Stimulated activated CD8-positive, alpha-beta memory T cell treated with anti-CD3 and anti-CD28 coated beads, Interleukin-4, amount 100 ng/mL, for 1 hour (primary cell): ENCODE measurements at regions not wholly inside any gene's neighbourhood (a gene's known extent, or its start where the extent isn't known, plus 50 kb on each side); places are given as distances from the start of the nearest gene placed in this dataset.

Experiments used
- DNase-seq, 2 donors: peaks; one replicate each; pipeline ENCODE4 v3.0.0-alpha.2; 2020; ENCODE audit warnings: low read depth in 2 of 2, low spot score in 1 of 2

- no peak for DNase-seq
These were observed 69.8 kb upstream of the TMEM33 start for GRCh38 chr4:41865306-41865980.

DNA sequence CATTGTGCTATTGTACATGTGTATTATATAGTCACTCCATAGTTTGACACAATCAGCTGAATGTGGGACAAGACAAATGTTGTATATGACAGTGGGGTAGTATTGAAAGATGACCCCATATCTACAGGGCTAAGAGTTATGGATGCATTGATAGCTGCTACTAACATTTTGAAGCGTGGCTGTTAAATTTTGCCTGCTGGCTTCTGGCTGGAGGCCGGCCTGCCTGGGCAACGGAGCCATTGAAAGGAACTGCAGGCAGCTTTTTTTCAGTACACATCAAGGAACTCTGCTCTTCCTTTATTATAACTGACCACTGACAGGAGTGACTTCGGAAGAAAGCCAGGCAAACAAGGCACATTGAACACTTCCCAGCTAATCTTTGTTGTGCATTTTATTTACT is 76.1 kb upstream of the TMEM33 start:
- no peak for DNase-seq

GRCh38 chr4:41857226-41857641 is 78.0 kb upstream of the TMEM33 start:
- DNase-seq = no peak

- no peak for DNase-seq
These were observed 78.4 kb upstream of the TMEM33 start for GRCh38 chr4:41856797-41857196.

DNA sequence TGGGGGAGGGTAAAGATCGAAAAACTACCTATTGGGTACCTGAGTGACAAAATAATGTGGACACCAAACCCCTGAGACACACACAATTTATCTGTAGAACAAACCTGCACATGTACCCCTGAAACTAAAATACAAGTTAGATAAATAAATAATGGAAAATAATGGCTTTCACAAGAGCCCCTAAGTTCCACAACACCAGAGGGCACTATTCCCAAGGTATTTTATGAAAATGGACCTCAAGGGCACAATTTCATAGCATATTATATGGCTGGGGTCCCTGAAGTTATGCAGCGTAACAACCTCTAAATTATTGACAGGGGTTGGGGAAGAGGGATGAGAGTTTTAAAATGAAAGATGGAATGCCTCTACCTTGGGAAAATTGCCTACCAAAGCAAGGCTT is 81.3 kb upstream of the TMEM33 start:
- DNase-seq = no peak

DNA sequence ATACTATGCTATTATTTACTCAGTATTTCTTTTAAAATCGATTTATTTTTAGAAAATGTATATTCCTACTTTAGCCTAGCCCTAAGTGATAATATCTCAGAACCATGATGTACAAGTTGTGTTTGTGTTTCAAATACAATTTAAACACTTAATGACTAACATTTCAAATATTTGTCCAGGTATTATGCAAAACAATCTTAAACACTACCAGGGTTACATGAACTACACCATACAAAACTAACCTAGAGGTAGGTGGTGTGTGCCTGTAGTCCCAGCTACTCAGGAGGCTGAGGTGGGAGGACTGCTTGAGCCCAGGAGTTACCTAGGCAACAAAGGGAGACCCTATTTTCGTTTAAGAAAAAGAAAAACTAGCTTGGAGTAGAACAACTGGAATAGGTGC is 83.0 kb upstream of the TMEM33 start:
- no peak for DNase-seq

GRCh38 chr4:41851621-41852020 is 83.6 kb upstream of the TMEM33 start:
- DNase-seq = no peak

GRCh38 chr4:41844327-41844726 is 90.9 kb upstream of the TMEM33 start:
- DNase-seq = no peak

DNA sequence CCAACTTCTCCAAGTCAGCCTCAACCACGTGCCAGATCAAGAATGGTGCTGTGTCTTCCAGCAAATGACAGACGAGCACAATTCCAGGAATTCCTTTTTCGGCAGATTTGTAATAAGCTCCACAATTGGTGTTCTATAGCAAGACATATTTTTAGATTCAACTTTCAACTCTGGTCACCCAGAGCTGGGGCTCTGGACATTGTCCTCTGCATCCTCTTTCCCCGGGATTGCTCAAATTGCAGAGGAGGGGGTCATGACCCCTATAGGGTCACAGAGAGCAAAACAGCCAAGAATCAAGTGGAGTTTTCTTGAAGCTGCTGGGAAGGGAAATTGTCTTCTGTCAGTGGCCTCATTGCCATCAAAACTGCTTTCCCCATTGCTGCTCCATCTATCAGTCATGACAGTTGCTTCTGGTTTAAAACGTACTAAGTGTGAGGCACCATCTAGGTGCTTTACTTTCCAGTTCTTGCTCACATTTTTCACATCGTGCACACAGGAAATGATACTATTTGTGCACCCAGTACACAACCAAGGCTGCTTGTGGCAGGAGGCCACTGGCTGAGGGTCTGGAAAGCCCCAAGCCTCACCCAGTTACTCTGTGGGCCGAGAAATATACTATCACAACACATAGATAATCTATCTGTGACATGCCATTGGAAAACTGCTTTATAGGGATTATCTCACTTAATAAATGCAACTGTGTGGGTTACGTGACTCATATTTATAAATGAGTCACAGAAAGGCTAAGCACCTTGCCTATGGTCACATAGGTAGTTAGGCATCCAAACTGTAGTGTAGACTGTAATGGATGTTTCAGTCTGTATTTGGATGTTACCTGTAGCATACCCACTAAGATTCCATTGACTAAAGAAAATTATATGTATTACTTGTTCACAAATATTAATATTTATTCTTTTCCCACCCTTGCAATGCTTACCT is 91.7 kb upstream of the PHOX2B start:
- DNase-seq = no peak

DNA sequence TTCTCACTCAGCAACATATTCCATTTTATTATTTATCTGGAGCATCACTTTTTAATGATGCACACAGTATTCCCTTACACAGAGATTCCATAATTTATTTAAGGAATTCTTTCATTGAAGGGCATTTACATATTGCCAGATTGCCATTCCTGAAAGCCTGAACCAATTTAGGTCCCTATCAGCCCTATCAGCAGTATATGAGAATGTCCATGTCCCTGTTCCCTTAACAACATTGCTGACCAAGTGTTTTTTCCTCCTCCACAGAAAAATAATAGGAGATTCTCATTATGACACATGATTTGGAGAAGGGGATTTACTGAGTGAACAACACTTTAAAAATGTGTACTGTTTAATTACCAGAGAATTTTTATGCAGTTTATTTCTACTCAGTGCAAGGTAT is 90.1 kb upstream of the PHOX2B start:
- DNase-seq = no peak

- DNase-seq = no peak
These were observed 86.9 kb upstream of the PHOX2B start for GRCh38 chr4:41835321-41835995.

DNA sequence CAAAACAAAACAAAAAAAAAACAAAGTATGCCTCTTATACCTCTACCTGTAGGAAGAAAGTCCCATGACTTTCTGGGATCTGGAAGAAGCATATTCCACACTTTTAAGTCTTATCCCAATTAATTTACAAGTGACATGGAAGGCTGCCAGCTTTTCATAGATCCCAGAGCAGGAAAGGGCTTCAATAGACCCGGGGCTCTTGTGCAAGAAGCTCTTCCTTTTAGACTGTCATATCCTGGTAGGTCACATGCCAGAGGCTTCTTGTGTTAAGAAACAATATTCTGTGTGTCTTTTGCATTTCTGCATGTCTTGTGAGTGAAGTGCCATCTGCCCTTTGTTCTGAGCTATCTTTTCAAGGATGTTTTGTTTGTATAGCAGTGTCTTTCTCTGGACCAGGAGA is 84.4 kb upstream of the PHOX2B start:
- no peak for DNase-seq

GRCh38 chr4:41822325-41822724 is 73.8 kb upstream of the PHOX2B start:
- DNase-seq = no peak

DNA sequence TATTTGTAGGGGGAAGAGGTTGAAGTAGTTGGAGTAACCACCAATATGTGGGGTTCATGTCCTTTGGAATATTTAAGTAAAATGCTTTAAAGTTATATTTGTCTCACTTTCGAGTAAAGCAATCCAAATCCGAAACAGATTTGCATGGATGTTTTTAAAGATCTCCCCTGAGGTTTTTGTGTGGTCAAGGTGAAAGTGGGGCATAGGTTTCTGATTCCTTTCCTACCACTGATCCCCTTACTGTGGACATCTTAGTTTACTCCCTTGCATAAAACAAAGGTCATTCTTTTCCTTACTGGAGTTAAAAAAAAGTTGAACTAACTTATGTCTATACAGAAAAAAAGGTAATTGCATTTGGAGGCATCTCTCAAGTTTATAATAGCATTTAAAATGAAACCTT is 71.9 kb upstream of the PHOX2B start:
- DNase-seq = no peak

- DNase-seq = no peak
These were observed 71.1 kb upstream of the PHOX2B start for GRCh38 chr4:41819621-41820020.

DNA sequence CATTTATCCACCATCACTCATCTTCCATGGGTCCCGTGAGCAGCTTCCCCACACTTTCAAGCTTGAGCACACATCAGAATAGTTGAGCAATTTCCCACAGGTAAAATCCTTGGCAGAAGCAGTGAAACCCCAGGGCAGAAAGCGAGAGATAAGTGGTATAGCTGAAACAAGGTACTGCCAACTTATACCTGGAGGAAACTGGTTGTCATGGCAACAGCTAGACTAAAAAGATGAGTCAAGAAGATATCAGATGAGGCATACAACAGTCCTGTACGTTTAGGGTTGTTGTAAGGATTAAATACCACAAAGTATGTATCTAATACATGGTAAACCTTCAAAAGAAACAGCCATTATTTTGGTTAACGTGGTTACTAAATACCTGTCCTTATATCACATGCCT is 66.9 kb upstream of the PHOX2B start:
- DNase-seq = no peak

- DNase-seq = no peak
These were observed 66.0 kb upstream of the PHOX2B start for GRCh38 chr4:41814565-41814964.

DNA sequence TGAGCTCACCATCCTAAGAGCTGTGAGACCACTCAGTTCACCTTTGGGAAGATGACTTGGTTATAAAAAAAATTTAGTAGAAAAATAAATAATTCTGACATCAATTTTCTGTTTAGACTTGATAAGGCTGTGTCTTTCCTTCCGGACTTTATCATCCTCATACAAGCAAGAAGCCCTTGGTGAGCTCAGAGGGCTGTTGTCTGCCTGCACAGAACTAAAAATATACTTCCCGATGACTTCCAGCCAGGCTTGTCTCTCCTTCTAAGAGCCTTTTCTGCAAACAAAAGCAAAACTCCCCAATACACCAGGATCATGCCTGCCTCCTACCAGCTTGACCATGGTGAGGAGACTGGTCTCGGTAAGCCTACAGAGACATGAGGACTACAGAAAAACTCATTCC is 58.3 kb upstream of the PHOX2B start:
- no peak for DNase-seq

DNA sequence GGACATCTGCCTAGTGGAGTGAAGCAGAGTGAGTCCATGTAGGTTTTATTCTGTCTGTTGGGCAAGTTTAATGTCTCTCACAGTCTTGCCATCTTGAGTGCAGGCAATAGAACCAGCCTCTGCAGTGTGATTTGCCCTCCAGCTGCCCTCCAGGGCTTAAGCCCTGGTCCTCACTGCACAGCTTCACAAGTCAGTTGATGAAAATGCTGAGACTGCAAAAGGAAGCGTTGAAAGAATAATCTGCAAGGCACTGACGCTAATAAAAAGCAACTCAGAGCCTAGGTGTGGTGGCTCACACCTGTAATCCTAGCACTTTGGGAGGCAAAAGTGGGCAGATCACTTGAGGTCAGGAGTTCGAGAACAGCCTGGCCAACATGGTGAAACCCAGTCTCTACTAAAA is 54.1 kb upstream of the PHOX2B start:
- no peak for DNase-seq

DNA sequence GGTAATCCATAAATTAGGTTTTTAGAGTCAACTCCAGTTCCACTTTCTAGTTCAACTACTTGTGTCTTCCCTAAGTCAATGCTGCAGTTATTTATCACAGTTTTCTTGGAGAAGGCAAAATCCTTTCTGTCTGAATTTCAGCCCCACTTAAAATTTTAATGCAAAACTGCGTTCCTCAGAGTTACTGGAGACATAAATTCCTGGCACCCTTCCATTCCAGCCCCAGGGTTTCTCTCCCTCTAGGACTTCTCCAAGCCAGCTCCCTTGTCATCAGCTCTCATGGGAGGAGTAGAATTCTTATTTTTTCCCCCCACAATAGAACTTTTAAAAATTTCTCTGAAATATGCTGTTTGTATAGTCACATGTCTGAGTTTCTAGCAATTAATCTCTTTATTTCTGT is 50.6 kb upstream of the PHOX2B start:
- DNase-seq = no peak
